SK-N-SH treated with all-trans-retinoic acid at 6 μM for 48 hours (cell line): ENCODE measurements at regions not wholly inside any gene's neighbourhood (a gene's known extent, or its start where the extent isn't known, plus 50 kb on each side); places are given as distances from the start of the nearest gene placed in this dataset.

ENCODE experiments used
- ATAC-seq: fragments of 200-7000 bp; cut with Tn5 transposase; 3 replicates; pipeline ENCODE4 v1.9.1; 2020; ENCODE audit warnings: mild to moderate bottlenecking, moderate library complexity
- ARNTL ChIP-seq: fragments of 450-650 bp; formaldehyde crosslinking; IDR thresholded peaks from 2 replicates; pipeline ENCODE4 v1.5.0; 2020; ENCODE audit warnings: low read depth, mild to moderate bottlenecking, moderate library complexity, borderline replicate concordance
- BACH2 ChIP-seq: fragments of 250-450 bp; sonication (Bioruptor Pico); IDR thresholded peaks from 2 replicates; pipeline ENCODE4 v1.9.0; 2021; ENCODE audit warnings: mild to moderate bottlenecking, borderline replicate concordance
- CREB5 ChIP-seq: fragments of 250-450 bp; sonication (Bioruptor Pico); IDR thresholded peaks from 2 replicates; pipeline ENCODE4 v1.5.1; 2020; ENCODE audit warnings: low read depth, mild to moderate bottlenecking, moderate library complexity
- CSDC2 ChIP-seq: fragments of 250-450 bp; sonication (Bioruptor Pico); IDR thresholded peaks from 2 replicates; pipeline ENCODE4 v1.5.0; 2020; ENCODE audit warnings: mild to moderate bottlenecking, moderate library complexity
- CSRNP3 ChIP-seq: fragments of 250-450 bp; sonication (Bioruptor Pico); IDR thresholded peaks from 2 replicates; pipeline ENCODE4 v1.5.1; 2021; ENCODE audit warnings: mild to moderate bottlenecking, moderate library complexity
- ESRRG ChIP-seq: fragments of 250-450 bp; sonication (Bioruptor Pico); IDR thresholded peaks from 2 replicates; pipeline ENCODE4 v1.6.1; 2021; ENCODE audit warnings: mild to moderate bottlenecking
- ISL1 ChIP-seq: fragments of 250-450 bp; sonication (Bioruptor Pico); IDR thresholded peaks from 2 replicates; pipeline ENCODE4 v2.1.2; 2022; ENCODE audit warnings: mild to moderate bottlenecking, moderate library complexity
- OSR1 ChIP-seq: fragments of 250-450 bp; sonication (Bioruptor Pico); IDR thresholded peaks from 2 replicates; pipeline ENCODE4 v1.8.0; 2022; ENCODE audit warnings: moderate library complexity, mild to moderate bottlenecking, inconsistent platforms
- PATZ1 ChIP-seq: fragments of 250-450 bp; sonication (Bioruptor Pico); IDR thresholded peaks from 2 replicates; pipeline ENCODE4 v1.8.0; 2020; ENCODE audit warnings: mild to moderate bottlenecking, moderate library complexity, borderline replicate concordance
- PPARA ChIP-seq: fragments of 250-450 bp; sonication (Bioruptor Pico); IDR thresholded peaks from 2 replicates; pipeline ENCODE4 v1.5.0; 2020; ENCODE audit warnings: mild to moderate bottlenecking, borderline replicate concordance
- SNAI2 ChIP-seq: fragments of 250-450 bp; sonication (Bioruptor Pico); IDR thresholded peaks from 2 replicates; pipeline ENCODE4 v1.5.0; 2020; ENCODE audit warnings: mild to moderate bottlenecking, moderate library complexity
- TCF4 ChIP-seq: fragments of 250-450 bp; sonication (Bioruptor Pico); IDR thresholded peaks from 2 replicates; pipeline ENCODE4 v1.8.0; 2021; ENCODE audit warnings: mild to moderate bottlenecking, moderate library complexity, borderline replicate concordance
- TOX ChIP-seq: fragments of 250-450 bp; sonication (Bioruptor Pico); IDR thresholded peaks from 2 replicates; pipeline ENCODE4 v1.8.0; 2021; ENCODE audit warnings: mild to moderate bottlenecking, moderate library complexity, borderline replicate concordance
- TSHZ2 ChIP-seq: fragments of 250-450 bp; sonication (Bioruptor Pico); IDR thresholded peaks from 2 replicates; pipeline ENCODE4 v1.5.0; 2020; ENCODE audit warnings: mild to moderate bottlenecking, moderate library complexity
- ZC3H10 ChIP-seq: fragments of 250-450 bp; sonication (Bioruptor Pico); IDR thresholded peaks from 2 replicates; pipeline ENCODE4 v1.5.1; 2021; ENCODE audit warnings: mild to moderate bottlenecking, moderate library complexity
- ZNF565 ChIP-seq: fragments of 450-650 bp; formaldehyde crosslinking; conservative IDR thresholded peaks from 2 replicates; pipeline ENCODE4 v1.5.0; 2020; ENCODE audit warnings: low read depth, mild to moderate bottlenecking, moderate library complexity
- ZNF70 ChIP-seq: fragments of 450-650 bp; formaldehyde crosslinking; IDR thresholded peaks from 2 replicates; pipeline ENCODE4 v1.5.0; 2020; ENCODE audit warnings: mild to moderate bottlenecking, moderate library complexity
- ZNF8 ChIP-seq: fragments of 450-650 bp; formaldehyde crosslinking; IDR thresholded peaks from 2 replicates; pipeline ENCODE4 v1.5.0; 2020; ENCODE audit warnings: mild to moderate bottlenecking, moderate library complexity

GRCh38 chr10:78812571-78813318 is 256.0 kb upstream of the ZMIZ1 start:
- no peak for TF ChIP-seq PATZ1 (CRISPR knock-in tag)
- TF ChIP-seq ESRRG (CRISPR knock-in tag): no peak
- no peak for TF ChIP-seq TCF4 (CRISPR knock-in tag)
- TF ChIP-seq CSDC2: no peak
- TF ChIP-seq CSRNP3 (CRISPR knock-in tag): no peak
- TF ChIP-seq SNAI2 (CRISPR knock-in tag): no peak
- ATAC-seq: no peak

GRCh38 chr10:78813526-78813925 is 255.2 kb upstream of the ZMIZ1 start:
- no peak for ATAC-seq
- TF ChIP-seq ZNF70 (CRISPR knock-in tag): no peak
- TF ChIP-seq CREB5: no peak
- no peak for TF ChIP-seq TOX (CRISPR knock-in tag)
- TF ChIP-seq SNAI2 (CRISPR knock-in tag): no peak
- no peak for TF ChIP-seq ZC3H10 (CRISPR knock-in tag)
- no peak for TF ChIP-seq ARNTL (CRISPR knock-in tag)
- no peak for TF ChIP-seq BACH2 (CRISPR knock-in tag)

- no peak for ATAC-seq
- no peak for TF ChIP-seq ISL1 (CRISPR knock-in tag)
- TF ChIP-seq TCF4 (CRISPR knock-in tag): no peak
- TF ChIP-seq TSHZ2 (CRISPR knock-in tag): no peak
- TF ChIP-seq ZC3H10 (CRISPR knock-in tag): no peak
- no peak for TF ChIP-seq CSRNP3 (CRISPR knock-in tag)
- no peak for TF ChIP-seq BACH2 (CRISPR knock-in tag)
- no peak for TF ChIP-seq ZNF565 (CRISPR knock-in tag)
- no peak for TF ChIP-seq TOX (CRISPR knock-in tag)
- TF ChIP-seq ZNF8 (CRISPR knock-in tag): no peak
- TF ChIP-seq SNAI2 (CRISPR knock-in tag): no peak
- no peak for TF ChIP-seq PPARA (CRISPR knock-in tag)
- TF ChIP-seq OSR1 (CRISPR knock-in tag): no peak
- TF ChIP-seq CSDC2: no peak
Observed at GRCh38 chr10:78813998-78814399, 254.8 kb upstream of the ZMIZ1 start.

- no peak for TF ChIP-seq CREB5
- ATAC-seq: no peak
Observed at GRCh38 chr10:78814407-78814806, 254.4 kb upstream of the ZMIZ1 start.
